ENCODE measurements at regions not wholly inside any gene's neighbourhood (a gene's known extent, or its start where the extent isn't known, plus 50 kb on each side); places are given as distances from the start of the nearest gene placed in this dataset.

DNA sequence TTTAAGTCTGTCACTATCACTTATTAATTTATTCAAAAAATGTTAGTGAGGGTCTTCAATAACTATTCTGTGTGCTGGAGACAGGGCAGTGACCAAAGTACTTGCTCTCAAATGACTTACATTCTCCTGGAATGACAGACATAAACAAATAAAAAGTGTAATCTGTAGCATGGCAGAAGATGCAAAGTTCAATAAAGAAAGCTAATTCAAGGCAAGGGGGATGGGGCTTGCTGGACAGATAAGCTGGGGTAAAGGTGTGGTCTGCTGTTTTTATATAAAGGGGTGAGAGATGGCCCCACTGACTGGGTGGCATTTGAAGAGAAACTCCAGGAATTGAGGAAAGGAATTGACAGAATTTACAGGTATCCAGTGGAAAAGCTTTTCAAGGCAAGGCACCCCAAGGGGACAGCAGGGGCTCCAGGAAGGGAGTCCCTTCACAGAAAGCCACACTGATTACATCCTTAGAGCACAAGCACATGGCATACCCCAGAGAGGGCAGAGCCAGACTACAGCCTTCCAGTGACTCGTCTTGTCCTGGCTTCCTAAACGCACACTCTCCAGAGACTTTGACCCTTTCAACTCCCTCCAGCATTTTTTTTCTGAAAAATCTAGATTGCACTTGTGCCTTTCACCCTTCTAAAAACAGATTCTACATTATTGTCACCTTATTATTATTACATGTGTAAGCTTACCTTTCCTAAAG, 123.7 kb upstream of the HS3ST3A1 start:
- Mint-ChIP-seq H3K36me3 (no peaks in the 10 kb centered on the region), H3K27ac (no peak overlapping the region), H3K4me3 (no peak overlapping the region), H3K4me1 (no peaks in the 10 kb centered on the region), H3K9me3 (no peaks in the 10 kb centered on the region), H3K27me3 (peaks cover 19 to 21% of the 10 kb centered on the region in 2 donors)
- DNase-seq (no peak), ATAC-seq (replicated peaks) (no peak)

GRCh38 chr17:13727441-13728171, 125.9 kb upstream of the HS3ST3A1 start:
- ATAC-seq (replicated peaks): no peak
- Mint-ChIP-seq H3K9me3 (peaks cover 6 to 7% of the 10 kb centered on the region in 2 donors), H3K36me3 (no peaks in the 10 kb centered on the region), H3K27me3 (peaks cover 14 to 18% of the 10 kb centered on the region in 2 donors), H3K4me3 (no peak overlapping the region), H3K27ac (no peak overlapping the region), H3K4me1 (no peaks in the 10 kb centered on the region)
- no peak for DNase-seq

DNA sequence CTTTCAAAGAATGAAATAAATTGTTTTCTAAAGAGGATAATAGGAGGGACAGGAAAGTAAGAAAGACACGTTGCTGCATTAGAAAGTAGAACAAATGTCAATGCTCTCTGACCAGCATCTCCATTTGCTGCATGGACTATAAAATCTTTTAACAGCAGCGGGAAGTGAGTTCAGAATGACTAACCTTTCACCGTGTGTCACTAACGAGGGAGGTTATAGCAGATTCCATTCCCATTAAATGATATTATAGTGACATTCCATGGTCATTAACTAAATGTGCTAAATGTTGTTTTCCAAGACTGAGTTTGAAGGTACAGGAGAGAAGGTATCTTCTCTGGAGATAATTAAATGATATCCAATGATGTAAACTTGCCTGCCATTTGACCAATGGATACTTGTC, 127.1 kb upstream of the HS3ST3A1 start:
- Mint-ChIP-seq H3K27me3 (peaks cover 14 to 15% of the 10 kb centered on the region in 2 donors), H3K27ac (no peak overlapping the region)
- no peak for ATAC-seq (replicated peaks)

DNA sequence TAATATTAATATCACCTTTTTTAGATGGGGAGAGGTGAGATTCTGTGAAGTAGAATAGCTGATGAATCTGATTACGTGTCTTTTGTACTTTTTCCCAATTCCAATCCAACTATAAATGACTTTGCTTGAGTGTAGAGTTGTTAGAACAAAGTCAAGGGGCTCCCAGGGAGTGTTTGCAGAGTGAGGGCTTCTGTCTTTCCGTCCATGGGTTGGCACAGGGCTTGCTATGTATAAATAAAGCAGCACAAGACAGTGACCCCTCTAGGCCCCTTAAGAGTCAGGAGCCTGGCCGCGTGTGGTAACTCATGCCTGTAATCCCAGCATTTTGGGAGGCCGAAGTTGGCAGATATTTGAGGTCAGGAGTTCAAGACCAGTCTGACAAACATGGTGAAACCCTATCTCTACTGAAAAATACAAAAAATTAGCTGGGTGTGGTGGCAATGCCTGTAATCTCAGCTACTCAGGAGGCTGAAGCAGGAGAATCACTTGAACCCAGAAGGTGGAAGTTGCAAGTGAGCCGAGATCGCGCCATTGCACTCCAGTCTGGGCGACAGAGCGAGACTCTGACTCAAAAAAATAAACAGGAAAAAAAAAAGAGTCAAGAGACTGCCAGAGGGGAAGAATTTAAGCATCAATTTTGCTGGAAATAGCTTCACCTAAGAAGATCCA, 127.9 kb upstream of the HS3ST3A1 start:
- peaks cover 12% of the 10 kb centered on the region in 2 donors for H3K9me3 Mint-ChIP-seq
- peaks cover 0 to 3% of the 10 kb centered on the region in 2 donors for H3K36me3 Mint-ChIP-seq
- H3K4me1 Mint-ChIP-seq: peaks cover 2 to 3% of the 10 kb centered on the region in 2 donors
- ATAC-seq (replicated peaks) (no peak), DNase-seq (no peak)
- H3K4me3 Mint-ChIP-seq: no peak overlapping the region
- H3K27me3 Mint-ChIP-seq: peaks cover 14% of the 10 kb centered on the region in 2 donors
- H3K27ac Mint-ChIP-seq: no peak overlapping the region

More for the DNA sequence above, 127.1 kb upstream of the HS3ST3A1 start:
- H3K4me1 Mint-ChIP-seq: no peaks in the 10 kb centered on the region
- H3K9me3 Mint-ChIP-seq: peaks cover 11 to 12% of the 10 kb centered on the region in 2 donors
- no peak overlapping the region for H3K4me3 Mint-ChIP-seq
- DNase-seq: no peak
- peaks cover 0 to 3% of the 10 kb centered on the region in 2 donors for H3K36me3 Mint-ChIP-seq

- DNase-seq (no peak), ATAC-seq (replicated peaks) (peak; percentile 93 to 95)
- Mint-ChIP-seq H3K4me3 (no peak overlapping the region), H3K9me3 (peaks cover 12% of the 10 kb centered on the region in 2 donors), H3K36me3 (peaks cover 0 to 3% of the 10 kb centered on the region in 2 donors), H3K27me3 (peaks cover 10 to 13% of the 10 kb centered on the region in 2 donors), H3K27ac (no peak overlapping the region), H3K4me1 (peaks cover 9 to 10% of the 10 kb centered on the region in 2 donors)
Observed at GRCh38 chr17:13734880-13735279, 133.2 kb upstream of the HS3ST3A1 start.

DNA sequence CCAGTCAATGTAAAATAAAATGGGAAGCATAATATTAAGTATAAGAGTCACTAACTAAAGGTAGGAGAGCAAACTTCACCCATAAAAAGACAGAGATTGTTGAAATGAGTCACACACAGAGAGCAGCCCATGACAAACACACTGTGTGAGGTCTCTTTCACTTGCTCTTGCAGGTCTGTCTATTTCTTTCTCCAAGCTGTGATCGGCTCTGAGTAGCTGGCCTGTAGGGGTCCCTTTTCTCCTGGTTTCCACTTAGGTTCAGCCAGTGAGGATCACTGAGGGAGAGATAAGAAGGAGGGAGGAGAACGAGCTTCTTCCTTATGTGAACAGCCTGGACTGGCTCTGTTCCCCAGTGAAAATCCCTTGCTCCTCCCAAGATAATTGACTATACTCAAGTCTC, 133.7 kb upstream of the HS3ST3A1 start:
- peaks cover 8 to 10% of the 10 kb centered on the region in 2 donors for H3K27me3 Mint-ChIP-seq

DNA sequence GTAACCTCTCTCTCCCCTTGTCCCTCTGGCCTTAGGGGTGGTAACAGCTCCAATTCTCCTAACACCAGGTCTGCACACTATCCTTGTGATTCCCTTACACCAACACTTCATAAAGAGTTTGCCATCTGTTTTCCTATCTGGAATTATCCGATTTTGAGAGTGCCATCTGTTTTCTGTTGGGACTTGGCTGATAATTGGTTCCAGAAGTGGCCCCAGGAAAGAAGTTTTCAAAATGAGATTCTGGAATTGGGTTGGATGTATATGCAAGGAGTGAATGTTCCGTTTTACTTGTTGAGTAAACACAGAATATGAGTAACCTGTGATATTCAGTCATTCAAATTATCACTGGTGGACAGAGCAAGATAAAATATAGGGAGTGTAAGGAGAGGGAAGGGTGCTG, 134.1 kb upstream of the HS3ST3A1 start:
- Mint-ChIP-seq H3K4me1 (peaks cover 9 to 10% of the 10 kb centered on the region in 2 donors), H3K27ac (no peak overlapping the region), H3K9me3 (peaks cover 12% of the 10 kb centered on the region in 2 donors), H3K4me3 (no peak overlapping the region), H3K27me3 (peaks cover 8 to 13% of the 10 kb centered on the region in 2 donors), H3K36me3 (peaks cover 0 to 3% of the 10 kb centered on the region in 2 donors)
- DNase-seq: no peak
- ATAC-seq (replicated peaks): no peak

More for the DNA sequence above, 133.7 kb upstream of the HS3ST3A1 start:
- peak; percentile 73 for ATAC-seq (replicated peaks)
- Mint-ChIP-seq H3K4me3 (no peak overlapping the region), H3K4me1 (peaks cover 9 to 10% of the 10 kb centered on the region in 2 donors), H3K27ac (no peak overlapping the region), H3K9me3 (peaks cover 12% of the 10 kb centered on the region in 2 donors), H3K36me3 (peaks cover 0 to 3% of the 10 kb centered on the region in 2 donors)
- DNase-seq: no peak

GRCh38 chr17:13736916-13737315, 135.2 kb upstream of the HS3ST3A1 start:
- DNase-seq (no peak), ATAC-seq (replicated peaks) (no peak)
- Mint-ChIP-seq H3K4me1 (peaks cover 9 to 10% of the 10 kb centered on the region in 2 donors), H3K36me3 (peaks cover 0 to 3% of the 10 kb centered on the region in 2 donors), H3K9me3 (peaks cover 6 to 7% of the 10 kb centered on the region in 2 donors), H3K27me3 (peaks cover 4 to 14% of the 10 kb centered on the region in 2 donors), H3K27ac (no peak overlapping the region), H3K4me3 (no peak overlapping the region)

DNA sequence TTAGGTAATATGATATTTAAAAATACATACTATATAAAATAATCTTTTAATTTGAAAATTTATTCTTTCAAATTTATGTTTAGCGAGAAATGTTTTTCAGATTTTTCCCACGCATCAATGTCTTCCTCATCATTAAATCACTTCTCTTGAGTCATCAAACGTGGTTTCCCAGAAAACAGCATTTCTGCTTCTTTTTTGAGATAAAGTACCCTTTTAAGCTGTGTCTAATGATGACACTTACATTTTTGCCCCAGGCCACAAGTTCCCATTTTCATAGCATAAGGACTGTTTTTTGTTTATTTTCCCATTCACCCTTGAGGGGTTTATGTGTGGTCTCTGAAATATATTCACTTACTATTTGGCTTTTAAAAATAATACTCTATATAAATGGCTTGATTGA, 139.0 kb upstream of the HS3ST3A1 start:
- Mint-ChIP-seq H3K36me3 (no peaks in the 10 kb centered on the region), H3K4me1 (no peaks in the 10 kb centered on the region), H3K9me3 (peaks cover 4 to 6% of the 10 kb centered on the region in 2 donors), H3K27ac (no peak overlapping the region), H3K4me3 (no peak overlapping the region), H3K27me3 (peaks cover 16 to 20% of the 10 kb centered on the region in 2 donors)
- ATAC-seq (replicated peaks): no peak
- no peak for DNase-seq

DNA sequence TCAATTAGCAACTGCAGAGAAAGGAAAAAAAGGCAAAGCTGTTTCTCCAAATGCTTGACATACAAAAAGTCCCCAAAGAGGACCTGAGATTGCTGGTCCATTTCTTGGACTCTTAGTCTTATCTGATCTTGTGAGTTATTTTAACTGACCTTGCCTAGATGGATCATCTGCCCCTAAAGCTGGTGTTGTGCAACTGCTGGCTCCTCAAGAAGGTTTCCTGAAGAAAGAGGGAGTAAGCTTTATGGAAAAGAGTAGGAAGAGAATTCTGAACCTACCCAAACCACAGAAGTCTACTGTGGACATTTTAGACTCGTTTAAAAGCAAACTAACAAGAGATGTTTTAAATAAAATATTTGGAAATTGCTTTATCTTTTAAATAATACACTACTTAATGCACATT, 140.0 kb upstream of the HS3ST3A1 start:
- peaks cover 4 to 6% of the 10 kb centered on the region in 2 donors for H3K9me3 Mint-ChIP-seq
- no peaks in the 10 kb centered on the region for H3K4me1 Mint-ChIP-seq
- H3K27me3 Mint-ChIP-seq: peaks cover 16 to 28% of the 10 kb centered on the region in 2 donors
- no peak overlapping the region for H3K27ac Mint-ChIP-seq
- no peak for ATAC-seq (replicated peaks)
- H3K4me3 Mint-ChIP-seq: no peak overlapping the region
- H3K36me3 Mint-ChIP-seq: no peaks in the 10 kb centered on the region
- DNase-seq: no peak

GRCh38 chr17:13743906-13744305, 142.2 kb upstream of the HS3ST3A1 start:
- H3K4me1 Mint-ChIP-seq: no peaks in the 10 kb centered on the region
- no peak for ATAC-seq (replicated peaks)
- H3K27me3 Mint-ChIP-seq: peaks cover 16 to 22% of the 10 kb centered on the region in 2 donors
- no peak overlapping the region for H3K27ac Mint-ChIP-seq
- no peaks in the 10 kb centered on the region for H3K36me3 Mint-ChIP-seq
- no peak overlapping the region for H3K4me3 Mint-ChIP-seq
- H3K9me3 Mint-ChIP-seq: peaks cover 6% of the 10 kb centered on the region in 2 donors
- no peak for DNase-seq

GRCh38 chr17:13746404-13746803, 144.7 kb upstream of the HS3ST3A1 start:
- Mint-ChIP-seq H3K4me3 (no peak overlapping the region), H3K4me1 (no peaks in the 10 kb centered on the region), H3K36me3 (no peaks in the 10 kb centered on the region), H3K9me3 (peaks cover 6 to 7% of the 10 kb centered on the region in 2 donors), H3K27ac (no peak overlapping the region), H3K27me3 (peaks cover 21 to 36% of the 10 kb centered on the region in 2 donors)
- no peak for DNase-seq
- no peak for ATAC-seq (replicated peaks)

GRCh38 chr17:13749166-13749890, 147.6 kb upstream of the HS3ST3A1 start:
- no peak for ATAC-seq (replicated peaks)
- H3K4me3 Mint-ChIP-seq: no peak overlapping the region
- no peaks in the 10 kb centered on the region for H3K36me3 Mint-ChIP-seq
- H3K4me1 Mint-ChIP-seq: no peaks in the 10 kb centered on the region
- peaks cover 17 to 41% of the 10 kb centered on the region in 2 donors for H3K27me3 Mint-ChIP-seq
- peaks cover 6 to 7% of the 10 kb centered on the region in 2 donors for H3K9me3 Mint-ChIP-seq
- DNase-seq: no peak
- H3K27ac Mint-ChIP-seq: no peak overlapping the region

GRCh38 chr17:13749891-13750235, 148.1 kb upstream of the HS3ST3A1 start:
- peaks cover 16 to 41% of the 10 kb centered on the region in 2 donors for H3K27me3 Mint-ChIP-seq
- no peak overlapping the region for H3K4me3 Mint-ChIP-seq
- DNase-seq (no peak), ATAC-seq (replicated peaks) (no peak)
- peaks cover 3 to 7% of the 10 kb centered on the region in 2 donors for H3K9me3 Mint-ChIP-seq
- no peak overlapping the region for H3K27ac Mint-ChIP-seq
- no peaks in the 10 kb centered on the region for H3K36me3 Mint-ChIP-seq
- H3K4me1 Mint-ChIP-seq: no peaks in the 10 kb centered on the region
